Loucy (cell line): ENCODE measurements at regions not wholly inside any gene's neighbourhood (a gene's known extent, or its start where the extent isn't known, plus 50 kb on each side); places are given as distances from the start of the nearest gene placed in this dataset.

ENCODE experiments used
- CTCF ChIP-seq: fragments of 200-600 bp; sonication (generic); conservative IDR thresholded peaks from 2 replicates; pipeline ENCODE4 v1.5.1; 2014; ENCODE audit warnings: mild to moderate bottlenecking, antibody characterized with exemption, low read length
- EZH2phosphoT487 ChIP-seq: fragments of 200-600 bp; IDR thresholded peaks from 2 replicates; pipeline ENCODE4 v1.6.1; 2018; ENCODE audit warnings: antibody characterized with exemption, mild to moderate bottlenecking, moderate library complexity, borderline replicate concordance

DNA sequence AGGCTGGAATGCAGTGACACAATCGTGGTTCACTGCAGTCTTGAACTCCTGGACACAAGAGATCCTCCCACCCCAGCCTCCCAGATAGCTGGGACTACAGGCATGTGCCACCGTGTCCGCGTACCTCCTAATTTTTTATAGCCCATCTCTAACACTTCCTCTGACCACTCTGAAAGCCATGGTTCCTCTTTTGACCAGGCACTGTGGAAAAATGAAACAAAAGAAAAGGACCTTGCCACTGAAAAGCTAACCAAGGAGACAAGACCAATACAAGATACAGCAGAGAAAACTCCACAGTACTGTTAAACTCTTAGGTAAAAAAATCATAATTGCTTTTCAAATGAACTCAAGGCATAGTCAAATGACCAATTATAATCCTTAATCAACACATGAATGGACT lies 233.3 kb downstream of the NEDD1 start:
- TF ChIP-seq CTCF (no peak), EZH2phosphoT487 (no peak)
